HepG2 (cell line): ENCODE measurements at regions not wholly inside any gene's neighbourhood (a gene's known extent, or its start where the extent isn't known, plus 50 kb on each side); places are given as distances from the start of the nearest gene placed in this dataset.

ENCODE experiments used
- ATAC-seq: fragments of 200-7000 bp; cut with Tn5 transposase; 3 replicates; pipeline ENCODE4 v1.9.1; 2020; ENCODE audit warnings: mild to moderate bottlenecking, moderate library complexity
- BruUV-seq: library from RNA; stranded (reverse); fragments of 400-500 nt; replicated peaks from 2 replicates; lab custom pipeline; 2021; lab: Mats Ljungman, UMichigan
- CTCF ChIA-PET: fragments of 300-600 bp; formaldehyde crosslinking; extraction: SDS; loops from one replicate; lab custom pipeline; 2021; ENCODE audit warnings: low total read pairs, inconsistent platforms, low intra/inter-chr PET ratio; lab: Yijun Ruan, JAX
- POLR2A ChIA-PET: fragments of 350-600 bp; sonication (Branson Sonifier 250); formaldehyde crosslinking; loops from one replicate; lab custom pipeline; 2020; ENCODE audit warnings: antibody characterized with exemption, inconsistent platforms; lab: Yijun Ruan, JAX
- DNase-seq: peaks from one replicate; pipeline ENCODE4 v3.0.0-alpha.2; 2015; ENCODE audit warnings: low spot score
- FAIRE-seq: peaks from 3 replicates; lab custom pipeline; 2011; peaks lifted over from hg19 to GRCh38; lab: Jason Lieb, UNC
- H2AFZ ChIP-seq: one replicate; pipeline ENCODE4 v1.6.1; 2011; ENCODE audit warnings: low read length, inconsistent platforms
- H3K27ac ChIP-seq: fragments of 300-600 bp; 3 replicates; pipeline ENCODE4 v1.8.0; 2011; ENCODE audit warnings: mixed run types, mild to moderate bottlenecking, mixed read lengths, low read length, inconsistent platforms; ENCODE audit not compliant: insufficient read depth; ENCODE audit errors: extremely low read length
- H3K27me3 ChIP-seq, 2 experiments: fragments of 200-600 bp in 1 of 2; 2 replicates in 1 of 2; 3 replicates in 1 of 2; pipeline versions ENCODE4 v1.6.0 to v1.8.0; 2011; ENCODE audit warnings: low read length in 2 of 2, mild to moderate bottlenecking in 2 of 2, moderate library complexity in 2 of 2, inconsistent platforms in 1 of 2; ENCODE audit not compliant: insufficient read depth in 2 of 2, control insufficient read depth in 1 of 2
- H3K36me3 ChIP-seq, 2 experiments: fragments of 200-600 bp in 1 of 2; replicated peaks in 1 of 2; 2 replicates in 1 of 2; 3 replicates in 1 of 2; pipeline versions ENCODE4 v1.5.1 to v1.8.0; 2011; ENCODE audit warnings: low read length in 2 of 2, inconsistent platforms in 1 of 2; ENCODE audit not compliant: insufficient read depth in 2 of 2, control insufficient read depth in 1 of 2
- H3K4me1 ChIP-seq: 2 replicates; pipeline ENCODE4 v1.5.1; 2012; ENCODE audit warnings: low read length, inconsistent platforms; ENCODE audit not compliant: insufficient read depth
- H3K4me2 ChIP-seq: 2 replicates; pipeline ENCODE4 v1.6.0; 2011; ENCODE audit warnings: low read depth, low read length, inconsistent platforms
- H3K4me3 ChIP-seq, 3 experiments: fragments of 200-600 bp in 1 of 3; sonication (generic), shearing (Covaris generic) in 1 of 3; replicated peaks in 1 of 3; 2 replicates each; pipeline ENCODE4 v1.5.1; 2011 to 2016; ENCODE audit warnings: low read length in 3 of 3, inconsistent platforms in 2 of 3, low read depth in 2 of 3, mild to moderate bottlenecking in 2 of 3, control low read depth in 1 of 3, mixed read lengths in 1 of 3; ENCODE audit not compliant: insufficient read depth in 1 of 3
- H3K79me2 ChIP-seq: one replicate; pipeline ENCODE4 v1.6.1; 2011; ENCODE audit warnings: low read length, inconsistent platforms; ENCODE audit not compliant: insufficient read depth
- H3K9ac ChIP-seq: 2 replicates; pipeline ENCODE4 v1.6.0; 2011; ENCODE audit warnings: mild to moderate bottlenecking, low read depth, low read length, inconsistent platforms; ENCODE audit not compliant: insufficient read depth
- H3K9me3 ChIP-seq: 2 replicates; pipeline ENCODE4 v1.5.1; 2012; ENCODE audit warnings: mild to moderate bottlenecking, low read length
- H4K20me1 ChIP-seq: 2 replicates; pipeline ENCODE4 v1.6.0; 2011; ENCODE audit warnings: inconsistent platforms, mild to moderate bottlenecking, low read length, moderate library complexity; ENCODE audit not compliant: insufficient read depth
- ELF4 ChIP-seq: sonication (generic); formaldehyde crosslinking; IDR thresholded peaks from 2 replicates; pipeline ENCODE4 v1.5.0; 2020; ENCODE audit warnings: missing genetic modification reagents, mild to moderate bottlenecking, moderate library complexity, borderline replicate concordance
- FOXA3 ChIP-seq: IDR thresholded peaks from 2 replicates; pipeline ENCODE4 v1.6.1; 2016; ENCODE audit warnings: missing genetic modification reagents, missing compliant biosample characterization
- HNRNPLL ChIP-seq: fragments of 200-400 bp; formaldehyde crosslinking; IDR thresholded peaks from 2 replicates; pipeline ENCODE4 v1.6.1; 2017; ENCODE audit warnings: mild to moderate bottlenecking, low read depth, low read length; ENCODE audit not compliant: poor library complexity, severe bottlenecking
- KAT2B ChIP-seq: fragments of 150-350 bp; IDR thresholded peaks from 2 replicates; pipeline ENCODE4 v1.6.1; 2014; ENCODE audit warnings: low read depth, low read length, borderline replicate concordance
- RBFOX2 ChIP-seq: fragments of 200-400 bp; formaldehyde crosslinking; IDR thresholded peaks from 2 replicates; pipeline ENCODE4 v1.6.1; 2017; ENCODE audit warnings: low read depth, mild to moderate bottlenecking, low read length
- ZC3H13 ChIP-seq: sonication (generic); formaldehyde crosslinking; IDR thresholded peaks from 2 replicates; pipeline ENCODE4 v1.8.1; 2023; ENCODE audit warnings: mild to moderate bottlenecking, missing genetic modification reagents, moderate library complexity
- ZFP36L1 ChIP-seq: sonication (generic); formaldehyde crosslinking; IDR thresholded peaks from 2 replicates; pipeline ENCODE4 v1.8.0; 2022; ENCODE audit warnings: mild to moderate bottlenecking, missing genetic modification reagents, moderate library complexity
- ZNF224 ChIP-seq: sonication (generic); formaldehyde crosslinking; IDR thresholded peaks from 2 replicates; pipeline ENCODE4 v1.5.0; 2020; ENCODE audit warnings: mild to moderate bottlenecking, missing genetic modification reagents
- ZNF251 ChIP-seq: sonication (generic); formaldehyde crosslinking; IDR thresholded peaks from 2 replicates; pipeline ENCODE4 v1.9.0; 2021; ENCODE audit warnings: mild to moderate bottlenecking, missing genetic modification reagents
- ZNF747 ChIP-seq: sonication (generic); formaldehyde crosslinking; IDR thresholded peaks from 2 replicates; pipeline ENCODE4 v1.8.1; 2023; ENCODE audit warnings: missing genetic modification reagents, mild to moderate bottlenecking, borderline replicate concordance
- ZSCAN20 ChIP-seq: sonication (generic); formaldehyde crosslinking; IDR thresholded peaks from 2 replicates; pipeline ENCODE4 v1.4.0; 2020; ENCODE audit warnings: missing genetic modification reagents, mild to moderate bottlenecking, borderline replicate concordance
- WGBS: methylation state at CpG from one replicate; pipeline ENCODE4 v1.1.6; 2017; ENCODE audit warnings: low lambda C conversion rate; 5-methylcytosine and 5-hydroxymethylcytosine counted together
- in situ Hi-C: cut with HindIII; loops from 2 replicates; pipeline ENCODE4 v1.10.0; 2017; ENCODE audit warnings: low pct_unique_long_range_greater_than_20kb; ENCODE audit not compliant: extremely low pct_ligation_motif_present
- intact Hi-C: fragments of 100-400 bp; cut with micrococcal nuclease; formaldehyde crosslinking; loops from one replicate; pipeline ENCODE4 v1.10.0; 2022; ENCODE audit not compliant: unreplicated experiment
- TF ChIP-seq, protein P1 (sequence below), 2 experiments: fragments of 450-650 bp in 1 of 2; sonication (generic) in 1 of 2; formaldehyde crosslinking; IDR thresholded peaks; 2 replicates each; pipeline versions ENCODE4 v1.5.0 to v1.8.0; 2020 to 2022; ENCODE audit warnings: mild to moderate bottlenecking in 1 of 2, missing genetic modification reagents in 1 of 2

GRCh38 chr7:115676707-115677106 is 353.9 kb downstream of the TFEC start:
- no peak overlapping the region for H3K9ac ChIP-seq
- POLR2A ChIA-PET: no interaction called here
- TF ChIP-seq HNRNPLL (no peak), ZNF251 (CRISPR knock-in tag) (no peak), ZC3H13 (CRISPR knock-in tag) (no peak), FOXA3 (CRISPR knock-in tag) (no peak), ZNF747 (CRISPR knock-in tag) (no peak), RBFOX2 (no peak), ZFP36L1 (CRISPR knock-in tag) (no peak), ELF4 (CRISPR knock-in tag) (no peak), ZSCAN20 (CRISPR knock-in tag) (no peak), ZNF224 (CRISPR knock-in tag) (no peak), KAT2B (no peak)
- TF ChIP-seq, protein P1, sequence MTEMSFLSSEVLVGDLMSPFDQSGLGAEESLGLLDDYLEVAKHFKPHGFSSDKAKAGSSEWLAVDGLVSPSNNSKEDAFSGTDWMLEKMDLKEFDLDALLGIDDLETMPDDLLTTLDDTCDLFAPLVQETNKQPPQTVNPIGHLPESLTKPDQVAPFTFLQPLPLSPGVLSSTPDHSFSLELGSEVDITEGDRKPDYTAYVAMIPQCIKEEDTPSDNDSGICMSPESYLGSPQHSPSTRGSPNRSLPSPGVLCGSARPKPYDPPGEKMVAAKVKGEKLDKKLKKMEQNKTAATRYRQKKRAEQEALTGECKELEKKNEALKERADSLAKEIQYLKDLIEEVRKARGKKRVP (CRISPR knock-in tag; IDR thresholded peaks at IDR 0.05): no peak
- no peak overlapping the region for H2AFZ ChIP-seq
- H3K27me3 ChIP-seq: no peaks in the 10 kb centered on the region
- no peak for FAIRE-seq
- no peak for ATAC-seq
- no peaks in the 10 kb centered on the region for H3K36me3 ChIP-seq
- DNase-seq: no peak
- H3K4me2 ChIP-seq: no peak overlapping the region
- no peak overlapping the region for H3K27ac ChIP-seq
- H4K20me1 ChIP-seq: no peaks in the 10 kb centered on the region
- no peaks in the 10 kb centered on the region for H3K79me2 ChIP-seq
- no peak overlapping the region for H3K4me3 ChIP-seq
- no TSS peak for BruUV-seq
- CTCF ChIA-PET: no interaction called here
- no peaks in the 10 kb centered on the region for H3K9me3 ChIP-seq
- 81% methylated on average over 3 of the region's 3 CpGs for WGBS
- peaks cover 34% of the 10 kb centered on the region for H3K4me1 ChIP-seq
- in situ Hi-C loops (loop anchor here (25.0 kb wide), 1 partner anchor 814 kb away; no protein-coding TSS in a partner anchor), intact Hi-C loops (no loop called here)
